AG04450 (cell line): ENCODE measurements at regions not wholly inside any gene's neighbourhood (a gene's known extent, or its start where the extent isn't known, plus 50 kb on each side); places are given as distances from the start of the nearest gene placed in this dataset.

Experiments
- CTCF ChIA-PET: fragments of 300-600, 350-600 bp; formaldehyde crosslinking; extraction: SDS; loops from one replicate; lab custom pipeline; 2022; ENCODE audit warnings: antibody characterized with exemption, inconsistent platforms; lab: Charles Lee
- POLR2A ChIA-PET: fragments of 350-600 bp; formaldehyde crosslinking; extraction: SDS; loops from one replicate; lab custom pipeline; 2021; ENCODE audit warnings: antibody characterized with exemption, inconsistent platforms; lab: Yijun Ruan, JAX
- DNase-seq: peaks from one replicate; pipeline ENCODE4 v3.0.0-alpha.2; 2011; ENCODE audit warnings: low read depth, low spot score
- H3K27ac ChIP-seq: one replicate; pipeline ENCODE4 v1.5.1; 2012; ENCODE audit warnings: low read depth, low read length, control low read depth
- H3K27me3 ChIP-seq: one replicate; pipeline ENCODE4 v1.6.0; 2012; ENCODE audit warnings: low read length; ENCODE audit not compliant: control insufficient read depth, insufficient read depth
- H3K4me3 ChIP-seq: 2 replicates; pipeline ENCODE4 v1.5.1; 2011; ENCODE audit warnings: mild to moderate bottlenecking, low read depth, low read length, control low read depth
- H3K9me3 ChIP-seq: 2 replicates; pipeline ENCODE4 v1.5.1; 2012; ENCODE audit warnings: low read length; ENCODE audit not compliant: control insufficient read depth, insufficient read depth
- CTCF ChIP-seq: IDR thresholded peaks from 2 replicates; pipeline ENCODE4 v1.5.1; 2011; ENCODE audit warnings: low read depth, low read length, control low read depth, inconsistent platforms

- ChIA-PET CTCF (no interaction called here), POLR2A (no interaction called here)
- H3K4me3 ChIP-seq, result no peak overlapping the region
- H3K27ac ChIP-seq, result no peak overlapping the region
- no peak for DNase-seq
- H3K9me3 ChIP-seq, result peaks cover 27% of the 10 kb centered on the region
- TF ChIP-seq CTCF, result no peak
- no peaks in the 10 kb centered on the region for H3K27me3 ChIP-seq
Measured at GRCh38 chr7:67781841-67782240, 785.2 kb downstream of the TYW1 start.

- CTCF ChIA-PET, result no interaction called here
- H3K27ac ChIP-seq, result no peak overlapping the region
- POLR2A ChIA-PET, result no interaction called here
- no peak overlapping the region for H3K4me3 ChIP-seq
- no peak for DNase-seq
- TF ChIP-seq CTCF, result no peak
- H3K27me3 ChIP-seq, result no peaks in the 10 kb centered on the region
- peaks cover 56% of the 10 kb centered on the region for H3K9me3 ChIP-seq
Measured at GRCh38 chr7:67786021-67786420, 789.4 kb downstream of the TYW1 start.

GRCh38 chr7:67788669-67789068 is 792.0 kb downstream of the TYW1 start:
- TF ChIP-seq CTCF, result no peak
- ChIA-PET CTCF (no interaction called here), POLR2A (no interaction called here)
- H3K27me3 ChIP-seq, result no peaks in the 10 kb centered on the region
- peaks cover 47% of the 10 kb centered on the region for H3K9me3 ChIP-seq
- DNase-seq, result no peak
- no peak overlapping the region for H3K27ac ChIP-seq
- no peak overlapping the region for H3K4me3 ChIP-seq

- no peak for TF ChIP-seq CTCF
- CTCF ChIA-PET, result no interaction called here
- Histone ChIP-seq H3K27ac (no peak overlapping the region), H3K9me3 (peaks cover 45% of the 10 kb centered on the region), H3K27me3 (no peaks in the 10 kb centered on the region), H3K4me3 (no peak overlapping the region)
- no peak for DNase-seq
- POLR2A ChIA-PET, result no interaction called here
Measured at GRCh38 chr7:67791918-67792317, 795.3 kb downstream of the TYW1 start.

- Histone ChIP-seq H3K4me3 (no peak overlapping the region), H3K9me3 (peaks cover 21% of the 10 kb centered on the region; the same call in 1 of the 2 replicates), H3K27me3 (no peaks in the 10 kb centered on the region), H3K27ac (no peak overlapping the region)
- DNase-seq, result no peak
- POLR2A ChIA-PET, result no interaction called here
- no peak for TF ChIP-seq CTCF
- CTCF ChIA-PET, result no interaction called here
Measured at GRCh38 chr7:67794544-67794943, 797.9 kb downstream of the TYW1 start.
